Uterus (tissue), 3 donors: ENCODE measurements at regions not wholly inside any gene's neighbourhood (a gene's known extent, or its start where the extent isn't known, plus 50 kb on each side); places are given as distances from the start of the nearest gene placed in this dataset.
"Not testable (repeated sequence)": the region's sequence is repeated elsewhere in the genome, so short reads cannot be mapped to it uniquely, and the experiment has no call there.

ENCODE experiments used
- DNase-seq, 2 donors: peaks; one replicate each; pipeline ENCODE4 v3.0.0-alpha.2; 2019 to 2020
- H3K27ac ChIP-seq, 2 donors: fragments of 200-600 bp; sonication (generic); 1 replicate in 1 of 2; 2 replicates in 1 of 2; pipeline ENCODE4 v1.5.1; 2016 to 2018
- H3K27me3 ChIP-seq, 2 donors: fragments of 200-600 bp; sonication (generic); one replicate each; pipeline ENCODE4 v1.5.1; 2018 to 2019; ENCODE audit warnings: control low read depth in 1 of 2
- H3K36me3 ChIP-seq, 2 donors: fragments of 200-600 bp; sonication (generic); one replicate each; pipeline ENCODE4 v1.5.1; 2019; ENCODE audit warnings: control low read depth in 1 of 2
- H3K4me1 ChIP-seq, 2 donors: fragments of 200-600 bp; sonication (generic); one replicate each; pipeline ENCODE4 v1.5.1; 2018 to 2019; ENCODE audit warnings: control low read depth in 1 of 2
- H3K4me3 ChIP-seq, 2 donors: fragments of 200-600 bp; sonication (generic); 1 replicate in 1 of 2; 2 replicates in 1 of 2; pipeline ENCODE4 v1.5.1; 2018 to 2019; ENCODE audit warnings: mild to moderate bottlenecking in 1 of 2
- H3K9me3 ChIP-seq, 2 donors: fragments of 200-600 bp; sonication (generic); one replicate each; pipeline ENCODE4 v1.5.1; 2019; ENCODE audit warnings: control low read depth in 1 of 2
- POLR2A ChIP-seq, 2 donors: fragments of 450-650 bp; IDR thresholded peaks; one replicate each; pipeline ENCODE4 v1.6.1; 2016; ENCODE audit warnings: antibody characterized with exemption in 2 of 2, mild to moderate bottlenecking in 1 of 2, moderate library complexity in 1 of 2
- intact Hi-C: fragments of 100-400 bp; cut with DNase I; formaldehyde crosslinking; loops from one replicate; pipeline ENCODE4 v1.15.1; 2023; ENCODE audit warnings: low total_unique reads
- TF ChIP-seq, protein P1 (sequence below), 4 experiments: fragments of 200-600 bp in 2 of 4; fragments of 450-650 bp in 2 of 4; sonication (generic) in 2 of 4; IDR thresholded peaks; one replicate each; pipeline ENCODE4 v1.5.1; 2016 to 2019; ENCODE audit warnings: antibody characterized with exemption in 4 of 4, mild to moderate bottlenecking in 2 of 4, moderate library complexity in 1 of 4
- donor health status: DM: yes; HTN: yes; CAD: no.

- intact Hi-C loops = no loop called here
- TF ChIP-seq POLR2A (IDR thresholded peaks at IDR 0.05) = no peak
- TF ChIP-seq, protein P1, sequence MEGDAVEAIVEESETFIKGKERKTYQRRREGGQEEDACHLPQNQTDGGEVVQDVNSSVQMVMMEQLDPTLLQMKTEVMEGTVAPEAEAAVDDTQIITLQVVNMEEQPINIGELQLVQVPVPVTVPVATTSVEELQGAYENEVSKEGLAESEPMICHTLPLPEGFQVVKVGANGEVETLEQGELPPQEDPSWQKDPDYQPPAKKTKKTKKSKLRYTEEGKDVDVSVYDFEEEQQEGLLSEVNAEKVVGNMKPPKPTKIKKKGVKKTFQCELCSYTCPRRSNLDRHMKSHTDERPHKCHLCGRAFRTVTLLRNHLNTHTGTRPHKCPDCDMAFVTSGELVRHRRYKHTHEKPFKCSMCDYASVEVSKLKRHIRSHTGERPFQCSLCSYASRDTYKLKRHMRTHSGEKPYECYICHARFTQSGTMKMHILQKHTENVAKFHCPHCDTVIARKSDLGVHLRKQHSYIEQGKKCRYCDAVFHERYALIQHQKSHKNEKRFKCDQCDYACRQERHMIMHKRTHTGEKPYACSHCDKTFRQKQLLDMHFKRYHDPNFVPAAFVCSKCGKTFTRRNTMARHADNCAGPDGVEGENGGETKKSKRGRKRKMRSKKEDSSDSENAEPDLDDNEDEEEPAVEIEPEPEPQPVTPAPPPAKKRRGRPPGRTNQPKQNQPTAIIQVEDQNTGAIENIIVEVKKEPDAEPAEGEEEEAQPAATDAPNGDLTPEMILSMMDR (IDR thresholded peaks at IDR 0.05) = no peak
- H3K27me3 ChIP-seq = no peaks in the 10 kb centered on the region
- no peaks in the 10 kb centered on the region for H3K9me3 ChIP-seq
- no peak overlapping the region for H3K4me3 ChIP-seq
- H3K36me3 ChIP-seq = peaks cover 0 to 2% of the 10 kb centered on the region in 2 donors
- no peak overlapping the region for H3K27ac ChIP-seq
- H3K4me1 ChIP-seq = no peaks in the 10 kb centered on the region
- DNase-seq = no peak
Observed at GRCh38 chr6:115190534-115190933, 847.7 kb upstream of the HS3ST5 start.

- H3K36me3 ChIP-seq, H3K9me3 ChIP-seq, H3K27ac ChIP-seq, intact Hi-C loops, H3K4me1 ChIP-seq, H3K4me3 ChIP-seq, DNase-seq, H3K27me3 ChIP-seq: not testable (repeated sequence)
Observed at GRCh38 chr6:115175456-115175855, 832.6 kb upstream of the HS3ST5 start.

- DNase-seq, H3K9me3 ChIP-seq, H3K27ac ChIP-seq, H3K4me3 ChIP-seq, H3K4me1 ChIP-seq, H3K36me3 ChIP-seq, intact Hi-C loops, H3K27me3 ChIP-seq: not testable (repeated sequence)
Observed at GRCh38 chr6:115165912-115166311, 823.1 kb upstream of the HS3ST5 start.

DNA sequence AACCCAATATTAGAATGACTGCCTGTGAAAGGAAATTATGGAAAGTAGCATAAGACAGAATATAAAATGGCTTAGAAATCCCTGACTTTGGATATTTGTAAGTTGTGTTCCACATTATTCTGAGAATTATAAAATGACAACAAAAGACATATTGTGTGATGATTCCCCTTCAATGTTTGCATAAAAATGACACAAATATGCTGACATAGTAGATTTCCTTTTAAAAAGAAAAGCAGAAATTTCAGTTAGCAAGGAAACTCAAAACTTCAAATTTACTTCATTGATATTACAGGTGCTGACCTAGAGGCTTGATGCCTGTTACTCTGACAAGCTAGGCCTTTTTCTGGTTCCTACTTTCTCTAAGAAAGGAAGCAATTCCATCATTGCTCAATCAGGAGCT is 816.9 kb upstream of the HS3ST5 start:
- H3K27me3 ChIP-seq = no peaks in the 10 kb centered on the region
- intact Hi-C loops = no loop called here
- no peak overlapping the region for H3K4me3 ChIP-seq
- DNase-seq = no peak
- no peaks in the 10 kb centered on the region for H3K9me3 ChIP-seq
- no peaks in the 10 kb centered on the region for H3K4me1 ChIP-seq
- TF ChIP-seq POLR2A (IDR thresholded peaks at IDR 0.05) = no peak
- TF ChIP-seq, protein P1 (IDR thresholded peaks at IDR 0.05) = no peak
- no peaks in the 10 kb centered on the region for H3K36me3 ChIP-seq
- H3K27ac ChIP-seq = no peak overlapping the region

GRCh38 chr6:115137910-115138309 is 795.1 kb upstream of the HS3ST5 start:
- Histone ChIP-seq H3K27me3 (no peaks in the 10 kb centered on the region), H3K27ac (no peak overlapping the region), H3K4me1 (no peaks in the 10 kb centered on the region), H3K9me3 (no peaks in the 10 kb centered on the region), H3K4me3 (no peak overlapping the region), H3K36me3 (no peaks in the 10 kb centered on the region)
- intact Hi-C loops = no loop called here
- TF ChIP-seq POLR2A (IDR thresholded peaks at IDR 0.05) = no peak
- TF ChIP-seq, protein P1 (IDR thresholded peaks at IDR 0.05) = no peak
- no peak for DNase-seq

- Histone ChIP-seq H3K27ac (no peak overlapping the region), H3K4me3 (no peak overlapping the region), H3K27me3 (no peaks in the 10 kb centered on the region), H3K36me3 (no peaks in the 10 kb centered on the region), H3K9me3 (no peaks in the 10 kb centered on the region), H3K4me1 (no peaks in the 10 kb centered on the region)
- DNase-seq = no peak
- intact Hi-C loops = no loop called here
- TF ChIP-seq, protein P1 (IDR thresholded peaks at IDR 0.05) = no peak
- no peak for TF ChIP-seq POLR2A (IDR thresholded peaks at IDR 0.05)
Observed at GRCh38 chr6:115133790-115134189, 791.0 kb upstream of the HS3ST5 start.
